ENCODE measurements at regions not wholly inside any gene's neighbourhood (a gene's known extent, or its start where the extent isn't known, plus 50 kb on each side); places are given as distances from the start of the nearest gene placed in this dataset.

GRCh38 chr5:85896514-85896913 is 721.2 kb upstream of the COX7C start:
- H3K27me3 ChIP-seq (ENCODE audit: control insufficient read depth, insufficient read depth, low read length) = peaks cover 44% of the 10 kb centered on the region
- H3K36me3 ChIP-seq (ENCODE audit: control insufficient read depth, insufficient read depth, low read length) = no peaks in the 10 kb centered on the region
- no peak overlapping the region for H3K4me3 ChIP-seq (ENCODE audit: low read depth, low read length)
- no peak overlapping the region for H3K9ac ChIP-seq (ENCODE audit: low read depth, low read length)
- no peaks in the 10 kb centered on the region for H3K9me3 ChIP-seq (ENCODE audit: control insufficient read depth, insufficient read depth, low read length)
- H3K4me1 ChIP-seq (ENCODE audit: control insufficient read depth, insufficient read depth, low read length) = peaks cover 5% of the 10 kb centered on the region

GRCh38 chr5:85906460-85906859 is 711.3 kb upstream of the COX7C start:
- no peak overlapping the region for H3K9ac ChIP-seq (ENCODE audit: low read depth, low read length)
- H3K4me1 ChIP-seq (ENCODE audit: control insufficient read depth, insufficient read depth, low read length) = no peaks in the 10 kb centered on the region
- no peaks in the 10 kb centered on the region for H3K9me3 ChIP-seq (ENCODE audit: control insufficient read depth, insufficient read depth, low read length)
- no peaks in the 10 kb centered on the region for H3K36me3 ChIP-seq (ENCODE audit: control insufficient read depth, insufficient read depth, low read length)
- H3K4me3 ChIP-seq (ENCODE audit: low read depth, low read length) = no peak overlapping the region
- no peaks in the 10 kb centered on the region for H3K27me3 ChIP-seq (ENCODE audit: control insufficient read depth, insufficient read depth, low read length)

- no peaks in the 10 kb centered on the region for H3K36me3 ChIP-seq (ENCODE audit: control insufficient read depth, insufficient read depth, low read length)
- H3K4me3 ChIP-seq (ENCODE audit: low read depth, low read length) = no peak overlapping the region
- H3K9ac ChIP-seq (ENCODE audit: low read depth, low read length) = no peak overlapping the region
- H3K9me3 ChIP-seq (ENCODE audit: control insufficient read depth, insufficient read depth, low read length) = no peaks in the 10 kb centered on the region
- no peaks in the 10 kb centered on the region for H3K27me3 ChIP-seq (ENCODE audit: control insufficient read depth, insufficient read depth, low read length)
- H3K4me1 ChIP-seq (ENCODE audit: control insufficient read depth, insufficient read depth, low read length) = no peaks in the 10 kb centered on the region
These were observed 707.4 kb upstream of the COX7C start for GRCh38 chr5:85910335-85910734.

- H3K36me3 ChIP-seq (ENCODE audit: control insufficient read depth, insufficient read depth, low read length) = no peaks in the 10 kb centered on the region
- no peaks in the 10 kb centered on the region for H3K4me1 ChIP-seq (ENCODE audit: control insufficient read depth, insufficient read depth, low read length)
- no peaks in the 10 kb centered on the region for H3K9me3 ChIP-seq (ENCODE audit: control insufficient read depth, insufficient read depth, low read length)
- H3K4me3 ChIP-seq (ENCODE audit: low read depth, low read length) = no peak overlapping the region
- no peaks in the 10 kb centered on the region for H3K27me3 ChIP-seq (ENCODE audit: control insufficient read depth, insufficient read depth, low read length)
- no peak overlapping the region for H3K9ac ChIP-seq (ENCODE audit: low read depth, low read length)
These were observed 696.8 kb upstream of the COX7C start for GRCh38 chr5:85920984-85921383.

GRCh38 chr5:85921590-85921989 is 696.2 kb upstream of the COX7C start:
- H3K27me3 ChIP-seq (ENCODE audit: control insufficient read depth, insufficient read depth, low read length) = no peaks in the 10 kb centered on the region
- H3K36me3 ChIP-seq (ENCODE audit: control insufficient read depth, insufficient read depth, low read length) = no peaks in the 10 kb centered on the region
- no peaks in the 10 kb centered on the region for H3K4me1 ChIP-seq (ENCODE audit: control insufficient read depth, insufficient read depth, low read length)
- H3K9me3 ChIP-seq (ENCODE audit: control insufficient read depth, insufficient read depth, low read length) = no peaks in the 10 kb centered on the region
- no peak overlapping the region for H3K4me3 ChIP-seq (ENCODE audit: low read depth, low read length)
- no peak overlapping the region for H3K9ac ChIP-seq (ENCODE audit: low read depth, low read length)

GRCh38 chr5:85927632-85928031 is 690.1 kb upstream of the COX7C start:
- H3K9me3 ChIP-seq (ENCODE audit: control insufficient read depth, insufficient read depth, low read length) = no peaks in the 10 kb centered on the region
- no peaks in the 10 kb centered on the region for H3K36me3 ChIP-seq (ENCODE audit: control insufficient read depth, insufficient read depth, low read length)
- H3K4me3 ChIP-seq (ENCODE audit: low read depth, low read length) = no peak overlapping the region
- H3K27me3 ChIP-seq (ENCODE audit: control insufficient read depth, insufficient read depth, low read length) = no peaks in the 10 kb centered on the region
- no peaks in the 10 kb centered on the region for H3K4me1 ChIP-seq (ENCODE audit: control insufficient read depth, insufficient read depth, low read length)
- no peak overlapping the region for H3K9ac ChIP-seq (ENCODE audit: low read depth, low read length)

GRCh38 chr5:85929713-85930112 is 688.0 kb upstream of the COX7C start:
- H3K27me3 ChIP-seq (ENCODE audit: control insufficient read depth, insufficient read depth, low read length) = no peaks in the 10 kb centered on the region
- H3K4me1 ChIP-seq (ENCODE audit: control insufficient read depth, insufficient read depth, low read length) = no peaks in the 10 kb centered on the region
- H3K4me3 ChIP-seq (ENCODE audit: low read depth, low read length) = no peak overlapping the region
- no peak overlapping the region for H3K9ac ChIP-seq (ENCODE audit: low read depth, low read length)
- H3K9me3 ChIP-seq (ENCODE audit: control insufficient read depth, insufficient read depth, low read length) = no peaks in the 10 kb centered on the region
- no peaks in the 10 kb centered on the region for H3K36me3 ChIP-seq (ENCODE audit: control insufficient read depth, insufficient read depth, low read length)

GRCh38 chr5:85931220-85931619 is 686.5 kb upstream of the COX7C start:
- no peak overlapping the region for H3K4me3 ChIP-seq (ENCODE audit: low read depth, low read length)
- H3K27me3 ChIP-seq (ENCODE audit: control insufficient read depth, insufficient read depth, low read length) = no peaks in the 10 kb centered on the region
- H3K4me1 ChIP-seq (ENCODE audit: control insufficient read depth, insufficient read depth, low read length) = no peaks in the 10 kb centered on the region

GRCh38 chr5:85938201-85938600 is 679.5 kb upstream of the COX7C start:
- Histone ChIP-seq H3K36me3 (ENCODE audit: control insufficient read depth, insufficient read depth, low read length) (no peaks in the 10 kb centered on the region), H3K9me3 (ENCODE audit: control insufficient read depth, insufficient read depth, low read length) (no peaks in the 10 kb centered on the region), H3K27me3 (ENCODE audit: control insufficient read depth, insufficient read depth, low read length) (no peaks in the 10 kb centered on the region), H3K9ac (ENCODE audit: low read depth, low read length) (no peak overlapping the region), H3K4me3 (ENCODE audit: low read depth, low read length) (no peak overlapping the region), H3K4me1 (ENCODE audit: control insufficient read depth, insufficient read depth, low read length) (no peaks in the 10 kb centered on the region)

More at GRCh38 chr5:85931220-85931619, 686.5 kb upstream of the COX7C start:
- H3K36me3 ChIP-seq (ENCODE audit: control insufficient read depth, insufficient read depth, low read length) = no peaks in the 10 kb centered on the region
- no peak overlapping the region for H3K9ac ChIP-seq (ENCODE audit: low read depth, low read length)
- H3K9me3 ChIP-seq (ENCODE audit: control insufficient read depth, insufficient read depth, low read length) = no peaks in the 10 kb centered on the region

- Histone ChIP-seq H3K36me3 (ENCODE audit: control insufficient read depth, insufficient read depth, low read length) (no peaks in the 10 kb centered on the region), H3K9ac (ENCODE audit: low read depth, low read length) (no peak overlapping the region), H3K4me1 (ENCODE audit: control insufficient read depth, insufficient read depth, low read length) (peaks cover 3% of the 10 kb centered on the region), H3K9me3 (ENCODE audit: control insufficient read depth, insufficient read depth, low read length) (no peaks in the 10 kb centered on the region), H3K27me3 (ENCODE audit: control insufficient read depth, insufficient read depth, low read length) (no peaks in the 10 kb centered on the region), H3K4me3 (ENCODE audit: low read depth, low read length) (no peak overlapping the region)
These were observed 666.0 kb upstream of the COX7C start for GRCh38 chr5:85951707-85952210.

- H3K4me1 ChIP-seq (ENCODE audit: control insufficient read depth, insufficient read depth, low read length) = peaks cover 3% of the 10 kb centered on the region
- H3K36me3 ChIP-seq (ENCODE audit: control insufficient read depth, insufficient read depth, low read length) = no peaks in the 10 kb centered on the region
- H3K9me3 ChIP-seq (ENCODE audit: control insufficient read depth, insufficient read depth, low read length) = no peaks in the 10 kb centered on the region
- H3K9ac ChIP-seq (ENCODE audit: low read depth, low read length) = no peak overlapping the region
- no peaks in the 10 kb centered on the region for H3K27me3 ChIP-seq (ENCODE audit: control insufficient read depth, insufficient read depth, low read length)
- no peak overlapping the region for H3K4me3 ChIP-seq (ENCODE audit: low read depth, low read length)
These were observed 665.1 kb upstream of the COX7C start for GRCh38 chr5:85952680-85953079.

GRCh38 chr5:85967681-85968080 is 650.1 kb upstream of the COX7C start:
- Histone ChIP-seq H3K4me3 (ENCODE audit: low read depth, low read length) (no peak overlapping the region), H3K9me3 (ENCODE audit: control insufficient read depth, insufficient read depth, low read length) (no peaks in the 10 kb centered on the region), H3K4me1 (ENCODE audit: control insufficient read depth, insufficient read depth, low read length) (no peaks in the 10 kb centered on the region), H3K27me3 (ENCODE audit: control insufficient read depth, insufficient read depth, low read length) (no peaks in the 10 kb centered on the region), H3K36me3 (ENCODE audit: control insufficient read depth, insufficient read depth, low read length) (no peaks in the 10 kb centered on the region), H3K9ac (ENCODE audit: low read depth, low read length) (no peak overlapping the region)
